GM12878 (cell line): ENCODE measurements at regions not wholly inside any gene's neighbourhood (a gene's known extent, or its start where the extent isn't known, plus 50 kb on each side); places are given as distances from the start of the nearest gene placed in this dataset.

Experiments
- ATAC-seq: fragments of 200-7000 bp; cut with Tn5 transposase; 3 replicates; pipeline ENCODE4 v1.9.1; 2020; ENCODE audit warnings: mild to moderate bottlenecking, moderate library complexity
- BruUV-seq: library from RNA; stranded (reverse); fragments of 400-500 nt; replicated peaks from 2 replicates; lab custom pipeline; 2021; lab: Mats Ljungman, UMichigan
- CTCF ChIA-PET: fragments of 300-600 bp; sonication (Branson Sonifier 250); formaldehyde crosslinking; extraction: SDS; loops from one replicate; lab custom pipeline; 2021; ENCODE audit warnings: inconsistent platforms; lab: Yijun Ruan, JAX
- POLR2A ChIA-PET: fragments of 350-600 bp; formaldehyde crosslinking; extraction: SDS; loops from one replicate; lab custom pipeline; 2021; ENCODE audit warnings: inconsistent platforms; lab: Charles Lee
- RAD21 ChIA-PET: fragments of 300-600 bp; sonication (Branson Sonifier 250); formaldehyde crosslinking; loops from one replicate; lab custom pipeline; 2023; ENCODE audit warnings: antibody characterized with exemption; ENCODE audit not compliant: unreplicated experiment; lab: Charles Lee
- SMC1A ChIA-PET: fragments of 300-600 bp; sonication (Branson Sonifier 250); formaldehyde crosslinking; loops from one replicate; lab custom pipeline; 2023; ENCODE audit not compliant: unreplicated experiment, uncharacterized antibody; lab: Charles Lee
- DNase-seq: peaks from one replicate; pipeline ENCODE4 v3.0.0-alpha.2; 2011; ENCODE audit warnings: low read depth, low spot score
- FAIRE-seq: peaks from 3 replicates; lab custom pipeline; 2011; peaks lifted over from hg19 to GRCh38; lab: Jason Lieb, UNC
- H2AFZ ChIP-seq: 2 replicates; pipeline ENCODE4 v1.6.0; 2011; ENCODE audit warnings: low read depth, low read length, control low read depth; ENCODE audit not compliant: control insufficient read depth
- H3K27ac ChIP-seq: 2 replicates; pipeline ENCODE4 v1.5.1; 2011; ENCODE audit warnings: control low read depth; ENCODE audit not compliant: control insufficient read depth, insufficient read depth
- H3K27me3 ChIP-seq, 2 experiments: replicated peaks in 1 of 2; 2 replicates each; pipeline versions ENCODE4 v1.6.0 to v1.6.1; 2011; ENCODE audit warnings: low read length in 1 of 2; ENCODE audit not compliant: control insufficient read depth in 2 of 2, insufficient read depth in 2 of 2
- H3K36me3 ChIP-seq, 2 experiments: 2 replicates each; pipeline ENCODE4 v1.5.1; 2011; ENCODE audit warnings: low read length in 1 of 2; ENCODE audit not compliant: control insufficient read depth in 2 of 2, insufficient read depth in 2 of 2
- H3K4me1 ChIP-seq: 2 replicates; pipeline ENCODE4 v1.6.1; 2011; ENCODE audit warnings: mild to moderate bottlenecking, low read length, moderate library complexity, mixed read lengths; ENCODE audit not compliant: control insufficient read depth, insufficient read depth
- H3K4me2 ChIP-seq: 2 replicates; pipeline ENCODE4 v1.6.0; 2011; ENCODE audit warnings: control low read depth; ENCODE audit not compliant: control insufficient read depth, insufficient read depth
- H3K4me3 ChIP-seq: fragments of 200-600 bp; sonication (generic); 2 replicates; pipeline ENCODE4 v1.5.1; 2016
- H3K79me2 ChIP-seq: 2 replicates; pipeline ENCODE4 v1.6.0; 2011; ENCODE audit warnings: low read length; ENCODE audit not compliant: control insufficient read depth, insufficient read depth
- H3K9ac ChIP-seq: 2 replicates; pipeline ENCODE4 v1.8.0; 2011; ENCODE audit warnings: low read length, control low read depth, mixed read lengths; ENCODE audit not compliant: control insufficient read depth, insufficient read depth
- H3K9me3 ChIP-seq: replicated peaks from 3 replicates; pipeline ENCODE4 v1.5.1; 2011; ENCODE audit warnings: mild to moderate bottlenecking, low read length; ENCODE audit not compliant: control insufficient read depth, insufficient read depth
- H4K20me1 ChIP-seq: 2 replicates; pipeline ENCODE4 v1.6.0; 2011; ENCODE audit not compliant: control insufficient read depth, insufficient read depth
- CUX1 ChIP-seq: IDR thresholded peaks from 2 replicates; pipeline ENCODE4 v1.6.1; 2012; ENCODE audit warnings: improper control_type of control experiment, low read depth, low read length; ENCODE audit not compliant: insufficient replicate concordance
- IKZF1 ChIP-seq: fragments of 450-650 bp; conservative IDR thresholded peaks from 2 replicates; pipeline ENCODE4 v1.6.1; 2017; ENCODE audit warnings: antibody characterized with exemption, mild to moderate bottlenecking
- PRDM15 ChIP-seq: fragments of 450-650 bp; formaldehyde crosslinking; IDR thresholded peaks from 2 replicates; pipeline ENCODE4 v1.4.0; 2020; ENCODE audit warnings: mild to moderate bottlenecking, moderate library complexity
- RUNX3 ChIP-seq: IDR thresholded peaks from 2 replicates; pipeline ENCODE4 v1.6.1; 2012; ENCODE audit warnings: low read length, inconsistent platforms
- SIX5 ChIP-seq: IDR thresholded peaks from 2 replicates; pipeline ENCODE4 v1.6.1; 2011; ENCODE audit warnings: mild to moderate bottlenecking, low read depth, low read length, moderate library complexity; ENCODE audit not compliant: severe bottlenecking
- SMARCA5 ChIP-seq: fragments of 450-650 bp; IDR thresholded peaks from 2 replicates; pipeline ENCODE4 v1.6.1; 2017; ENCODE audit warnings: mild to moderate bottlenecking
- STAT1 ChIP-seq: fragments of 450-650 bp; conservative IDR thresholded peaks from 2 replicates; pipeline ENCODE4 v1.6.1; 2014; ENCODE audit warnings: antibody characterized with exemption, mild to moderate bottlenecking
- STAT3 ChIP-seq: IDR thresholded peaks from 2 replicates; pipeline ENCODE4 v1.6.1; 2011; ENCODE audit warnings: low read depth, low read length, improper control_type of control experiment
- TAF1 ChIP-seq: IDR thresholded peaks from 2 replicates; pipeline ENCODE4 v1.6.1; 2011; ENCODE audit warnings: mild to moderate bottlenecking, low read depth, low read length, borderline replicate concordance
- WGBS: methylation state at CpG from one replicate; pipeline ENCODE4 v1.1.6; 2016; ENCODE audit warnings: low lambda C conversion rate; ENCODE audit not compliant: insufficient replicate concordance, insufficient coverage; ENCODE audit errors: missing lambda C conversion rate; 5-methylcytosine and 5-hydroxymethylcytosine counted together
- in situ Hi-C: fragments of 300-500 bp; cut with MboI; formaldehyde crosslinking; loops from 9 replicates; pipeline ENCODE4 v1.14.3; 2018; ENCODE audit warnings: mixed read lengths
- intact Hi-C: fragments of 100-400 bp; cut with micrococcal nuclease; formaldehyde crosslinking; loops from one replicate; pipeline ENCODE4 v1.14.2; 2022; ENCODE audit not compliant: unreplicated experiment

- TF ChIP-seq CUX1 (no peak), SIX5 (no peak), STAT3 (no peak)
Measured at GRCh38 chrX:104427693-104428092, 138.3 kb upstream of the IL1RAPL2 start (continued).

GRCh38 chrX:104427073-104427472, 138.9 kb upstream of the IL1RAPL2 start:
- Histone ChIP-seq H3K36me3 (no peaks in the 10 kb centered on the region), H3K27me3 (no peaks in the 10 kb centered on the region), H2AFZ (no peak overlapping the region), H3K4me3 (no peak overlapping the region), H3K4me2 (no peak overlapping the region), H3K4me1 (no peaks in the 10 kb centered on the region), H4K20me1 (no peaks in the 10 kb centered on the region), H3K79me2 (no peaks in the 10 kb centered on the region), H3K9ac (no peak overlapping the region), H3K9me3 (no peaks in the 10 kb centered on the region), H3K27ac (no peak overlapping the region)
- POLR2A ChIA-PET, result no interaction called here
- DNase-seq (no peak), FAIRE-seq (no peak), ATAC-seq (no peak)
- RAD21 ChIA-PET, result no interaction called here
- in situ Hi-C loops, result no loop called here
- intact Hi-C loops, result no loop called here
- WGBS, result 22% methylated on average over 6 of the region's 6 CpGs
- no TSS peak for BruUV-seq
- SMC1A ChIA-PET, result no interaction called here
- CTCF ChIA-PET, result no interaction called here
- TF ChIP-seq RUNX3 (no peak), STAT1 (no peak), IKZF1 (no peak), TAF1 (no peak), SMARCA5 (no peak), PRDM15 (no peak)
